OCI-LY1 (cell line): ENCODE measurements at regions not wholly inside any gene's neighbourhood (a gene's known extent, or its start where the extent isn't known, plus 50 kb on each side); places are given as distances from the start of the nearest gene placed in this dataset.

Source experiments
- H2AFZ ChIP-seq: fragments of 200-600 bp; sonication (generic), shearing (Covaris generic); 2 replicates; pipeline ENCODE4 v1.6.0; 2014; ENCODE audit warnings: antibody characterized with exemption, mild to moderate bottlenecking, low read length
- H3F3A ChIP-seq: fragments of 200-600 bp; sonication (generic), shearing (Covaris generic); 2 replicates; pipeline ENCODE4 v1.6.0; 2014; ENCODE audit warnings: mild to moderate bottlenecking, antibody characterized with exemption, low read length, moderate library complexity; ENCODE audit not compliant: insufficient read depth
- H3K27ac ChIP-seq: fragments of 200-600 bp; sonication (generic); 2 replicates; pipeline ENCODE4 v1.5.1; 2014; ENCODE audit warnings: low read length, mixed run types, mild to moderate bottlenecking, low read depth; ENCODE audit not compliant: poor library complexity, severe bottlenecking
- H3K27me3 ChIP-seq: fragments of 200-600 bp; sonication (generic); 2 replicates; pipeline ENCODE4 v1.6.0; 2014; ENCODE audit warnings: antibody characterized with exemption, mild to moderate bottlenecking, low read length, moderate library complexity; ENCODE audit not compliant: insufficient read depth
- H3K36me3 ChIP-seq: fragments of 200-600 bp; sonication (generic); 2 replicates; pipeline ENCODE4 v1.6.1; 2014; ENCODE audit warnings: mild to moderate bottlenecking, antibody characterized with exemption, low read length, moderate library complexity, mixed read lengths; ENCODE audit not compliant: insufficient read depth
- H3K4me1 ChIP-seq: fragments of 200-600 bp; sonication (generic); 2 replicates; pipeline ENCODE4 v1.5.1; 2014; ENCODE audit warnings: mild to moderate bottlenecking, low read length, moderate library complexity; ENCODE audit not compliant: insufficient read depth, severe bottlenecking
- H3K4me2 ChIP-seq: fragments of 200-600 bp; sonication (generic), shearing (Covaris generic); 2 replicates; pipeline ENCODE4 v1.6.1; 2014; ENCODE audit warnings: low read length
- H3K4me3 ChIP-seq: fragments of 200-600 bp; sonication (generic); 2 replicates; pipeline ENCODE4 v1.5.1; 2014; ENCODE audit warnings: low read length, low read depth, mild to moderate bottlenecking, mixed read lengths; ENCODE audit not compliant: poor library complexity, severe bottlenecking
- H3K79me2 ChIP-seq: fragments of 200-600 bp; shearing (Covaris generic); 2 replicates; pipeline ENCODE4 v1.6.1; 2016; ENCODE audit warnings: mixed run types, low read length, mixed read lengths; ENCODE audit not compliant: insufficient read depth
- H3K9ac ChIP-seq: fragments of 200-600 bp; sonication (generic), shearing (Covaris generic); 2 replicates; pipeline ENCODE4 v1.6.1; 2014; ENCODE audit warnings: mild to moderate bottlenecking, low read length, mixed read lengths
- H3K9me2 ChIP-seq: fragments of 200-600 bp; sonication (generic), shearing (Covaris generic); 2 replicates; pipeline ENCODE4 v1.6.1; 2014; ENCODE audit warnings: low read depth, mild to moderate bottlenecking, low read length, mixed read lengths
- H3K9me3 ChIP-seq: fragments of 200-600 bp; shearing (Covaris generic); 2 replicates; pipeline ENCODE4 v1.6.1; 2014; ENCODE audit warnings: low read length, mixed read lengths
- H4K20me1 ChIP-seq: fragments of 200-600 bp; sonication (generic), shearing (Covaris generic); 2 replicates; pipeline ENCODE4 v1.6.0; 2016; ENCODE audit warnings: mild to moderate bottlenecking, low read length; ENCODE audit not compliant: insufficient read depth
- CTCF ChIP-seq: fragments of 200-600 bp; sonication (generic), shearing (Covaris generic); IDR thresholded peaks from 2 replicates; pipeline ENCODE4 v1.5.1; 2017; ENCODE audit warnings: mild to moderate bottlenecking, antibody characterized with exemption, low read length, moderate library complexity, mixed read lengths
- EZH2 ChIP-seq: fragments of 200-600 bp; sonication (generic), shearing (Covaris generic); IDR thresholded peaks from 2 replicates; pipeline ENCODE4 v1.8.0; 2017; ENCODE audit warnings: borderline replicate concordance, mixed run types, mild to moderate bottlenecking, antibody characterized with exemption, low read length, moderate library complexity, mixed read lengths

DNA sequence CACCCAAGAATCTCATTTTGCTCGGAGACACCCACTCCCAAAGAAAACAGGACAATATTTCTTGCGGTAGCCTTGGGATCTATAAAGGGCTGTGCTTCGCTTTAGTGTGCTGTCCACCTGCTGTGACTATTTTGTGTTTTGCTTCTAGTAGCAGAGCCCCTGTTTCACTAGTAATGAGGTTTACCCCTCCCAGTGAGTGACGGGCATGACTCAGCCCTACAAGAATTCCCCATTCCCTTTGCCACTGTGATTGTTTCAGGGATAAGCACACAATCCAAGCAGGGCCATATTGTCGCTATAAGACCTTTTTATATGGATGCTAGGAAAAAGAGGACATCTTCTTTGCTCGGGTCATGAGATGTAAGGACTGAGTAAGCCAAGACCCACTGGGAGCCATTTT, 62.5 kb upstream of the FOXB1 start:
- no peaks in the 10 kb centered on the region for H3K79me2 ChIP-seq
- no peaks in the 10 kb centered on the region for H3K36me3 ChIP-seq
- no peaks in the 10 kb centered on the region for H3K27me3 ChIP-seq
- no peak for TF ChIP-seq CTCF
- no peaks in the 10 kb centered on the region for H3K9me3 ChIP-seq
- H3K4me2 ChIP-seq: no peak overlapping the region
- H3K9ac ChIP-seq: no peak overlapping the region
- no peak overlapping the region for H2AFZ ChIP-seq
- no peak overlapping the region for H3K27ac ChIP-seq
- no peaks in the 10 kb centered on the region for H3K4me1 ChIP-seq
- H3F3A ChIP-seq: no peaks in the 10 kb centered on the region
- no peak overlapping the region for H3K4me3 ChIP-seq
- H4K20me1 ChIP-seq: no peaks in the 10 kb centered on the region
- no peaks in the 10 kb centered on the region for H3K9me2 ChIP-seq

DNA sequence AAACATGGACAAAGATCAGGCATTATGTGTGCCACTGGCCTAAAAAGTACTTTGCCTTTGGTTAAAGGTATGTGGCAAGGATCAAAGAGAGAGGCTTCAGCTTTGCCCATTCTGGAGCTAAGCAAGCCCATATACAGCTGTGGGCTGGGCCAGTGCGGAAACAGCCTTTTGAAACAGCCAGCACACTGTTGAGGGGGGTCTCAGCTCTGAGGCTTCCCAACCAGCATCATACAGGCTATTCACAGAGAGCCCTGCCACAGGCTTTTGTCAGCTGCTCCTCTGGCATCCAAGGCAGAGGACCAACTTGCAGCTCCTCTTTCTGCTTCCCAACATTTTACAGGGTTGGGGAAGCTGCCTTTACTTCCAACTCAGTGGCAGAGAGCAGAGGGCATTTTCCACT, 63.2 kb upstream of the FOXB1 start:
- no peak overlapping the region for H2AFZ ChIP-seq
- H3K9ac ChIP-seq: no peak overlapping the region
- no peak overlapping the region for H3K4me3 ChIP-seq
- H3K4me1 ChIP-seq: no peaks in the 10 kb centered on the region
- no peaks in the 10 kb centered on the region for H3K9me2 ChIP-seq
- H3F3A ChIP-seq: no peaks in the 10 kb centered on the region
- H3K9me3 ChIP-seq: no peaks in the 10 kb centered on the region
- no peaks in the 10 kb centered on the region for H3K36me3 ChIP-seq
- H3K79me2 ChIP-seq: no peaks in the 10 kb centered on the region
- H3K27ac ChIP-seq: no peak overlapping the region
- H3K27me3 ChIP-seq: no peaks in the 10 kb centered on the region
- no peaks in the 10 kb centered on the region for H4K20me1 ChIP-seq
- no peak overlapping the region for H3K4me2 ChIP-seq
- no peak for TF ChIP-seq CTCF
- no peak for TF ChIP-seq EZH2

- Histone ChIP-seq H3K9me2 (no peaks in the 10 kb centered on the region), H3K27ac (no peak overlapping the region), H3K4me1 (no peaks in the 10 kb centered on the region), H3K9me3 (no peaks in the 10 kb centered on the region), H3K27me3 (no peaks in the 10 kb centered on the region), H4K20me1 (no peaks in the 10 kb centered on the region), H3K9ac (no peak overlapping the region), H3K36me3 (no peaks in the 10 kb centered on the region), H2AFZ (no peak overlapping the region), H3K79me2 (no peaks in the 10 kb centered on the region), H3K4me2 (no peak overlapping the region), H3K4me3 (no peak overlapping the region), H3F3A (no peaks in the 10 kb centered on the region)
- TF ChIP-seq CTCF: no peak
- no peak for TF ChIP-seq EZH2
These were observed 63.7 kb upstream of the FOXB1 start for GRCh38 chr15:59940456-59940855.
